Omental fat pad (tissue), 3 donors: ENCODE measurements at regions not wholly inside any gene's neighbourhood (a gene's known extent, or its start where the extent isn't known, plus 50 kb on each side); places are given as distances from the start of the nearest gene placed in this dataset.

Source experiments
- ATAC-seq: fragments of 150-250 bp; one replicate; pipeline ENCODE4 v1.9.1; 2016; ENCODE audit warnings: mild to moderate bottlenecking, moderate library complexity; ENCODE audit not compliant: low FRiP score
- DNase-seq: peaks from one replicate; pipeline ENCODE4 v3.0.0-alpha.2; 2019; ENCODE audit warnings: low spot score
- CTCF ChIP-seq, 3 donors: fragments of 450-650 bp; IDR thresholded peaks; one replicate each; pipeline ENCODE4 v1.5.1; 2016 to 2017; ENCODE audit warnings: antibody characterized with exemption in 3 of 3, mild to moderate bottlenecking in 3 of 3, moderate library complexity in 2 of 3

GRCh38 chr16:54690710-54691109, 240.0 kb upstream of the IRX5 start:
- TF ChIP-seq CTCF (IDR thresholded peaks at IDR 0.05): no peak
- ATAC-seq: no peak
- DNase-seq: no peak

GRCh38 chr16:54690306-54690705, 240.4 kb upstream of the IRX5 start:
- ATAC-seq: no peak
- no peak for TF ChIP-seq CTCF (IDR thresholded peaks at IDR 0.05)
- DNase-seq: no peak

- no peak for TF ChIP-seq CTCF (IDR thresholded peaks at IDR 0.05)
- DNase-seq (no peak), ATAC-seq (no peak)
These were observed 241.4 kb upstream of the IRX5 start for GRCh38 chr16:54689072-54689865.

- no peak for ATAC-seq
- DNase-seq: no peak
- TF ChIP-seq CTCF (IDR thresholded peaks at IDR 0.05): no peak
These were observed 242.3 kb upstream of the IRX5 start for GRCh38 chr16:54688339-54688738.

- DNase-seq (no peak), ATAC-seq (no peak)
- no peak for TF ChIP-seq CTCF (IDR thresholded peaks at IDR 0.05)
These were observed 243.4 kb upstream of the IRX5 start for GRCh38 chr16:54687043-54687899.

- TF ChIP-seq CTCF (IDR thresholded peaks at IDR 0.05): no peak
- no peak for ATAC-seq
- DNase-seq: no peak
These were observed 245.0 kb upstream of the IRX5 start for GRCh38 chr16:54685682-54686081.
